Naive thymus-derived CD8-positive, alpha-beta T cell (primary cell): ENCODE measurements at regions not wholly inside any gene's neighbourhood (a gene's known extent, or its start where the extent isn't known, plus 50 kb on each side); places are given as distances from the start of the nearest gene placed in this dataset.

Source experiments
- ATAC-seq, 2 donors: fragments of 150-1000 bp; cut with Tn5 transposase in 1 of 2; sonication (Bioruptor Pico), chemical (Tn5 transposase) in 1 of 2; 1 replicate in 1 of 2; 2 replicates in 1 of 2; pipeline ENCODE4 v1.10.0; 2021; ENCODE audit warnings: mild to moderate bottlenecking in 2 of 2, moderate library complexity in 2 of 2
- POLR2A ChIA-PET: fragments of 350-600 bp; sonication (Branson Sonifier 250); formaldehyde crosslinking; loops from one replicate; lab custom pipeline; 2021; ENCODE audit warnings: antibody characterized with exemption; lab: Charles Lee
- DNase-seq, 10 donors: peaks; one replicate each; pipeline versions ENCODE4 v3.0.0 to v3.0.0-alpha.2; 2020 to 2022
- H3K27ac Mint-ChIP-seq, 10 donors: one replicate each; pipeline ENCODE4 v1.8.0; 2020 to 2022; ENCODE audit warnings: mild to moderate bottlenecking in 10 of 10, mixed read lengths in 10 of 10, moderate library complexity in 4 of 10, inconsistent platforms in 1 of 10
- H3K27me3 Mint-ChIP-seq, 5 donors: one replicate each; pipeline ENCODE4 v1.8.0; 2021 to 2022; ENCODE audit warnings: mixed read lengths in 5 of 5
- H3K36me3 Mint-ChIP-seq, 3 donors: one replicate each; pipeline ENCODE4 v1.8.0; 2020 to 2022; ENCODE audit warnings: mixed read lengths in 3 of 3, mild to moderate bottlenecking in 2 of 3, inconsistent platforms in 1 of 3
- H3K4me1 Mint-ChIP-seq, 4 donors: one replicate each; pipeline ENCODE4 v1.8.0; 2021 to 2022; ENCODE audit warnings: mixed read lengths in 4 of 4
- H3K4me3 Mint-ChIP-seq, 10 donors: one replicate each; pipeline ENCODE4 v1.8.0; 2020 to 2022; ENCODE audit warnings: mild to moderate bottlenecking in 10 of 10, mixed read lengths in 10 of 10, moderate library complexity in 6 of 10, inconsistent platforms in 1 of 10
- H3K9me3 Mint-ChIP-seq, 9 donors: one replicate each; pipeline ENCODE4 v1.8.0; 2020 to 2022; ENCODE audit warnings: mixed read lengths in 9 of 9, mild to moderate bottlenecking in 3 of 9, inconsistent platforms in 1 of 9, moderate library complexity in 1 of 9

GRCh38 chr7:156251861-156252260 is 388.7 kb upstream of the RNF32 start:
- DNase-seq (no peak), ATAC-seq (no peak)
- H3K36me3 Mint-ChIP-seq, result no peaks in the 10 kb centered on the region
- H3K9me3 Mint-ChIP-seq, result no peaks in the 10 kb centered on the region
- POLR2A ChIA-PET, result no interaction called here
- no peak overlapping the region for H3K4me3 Mint-ChIP-seq
- H3K27me3 Mint-ChIP-seq, result peaks cover 10 to 73% (median 51%) of the 10 kb centered on the region in 5 donors
- no peak overlapping the region for H3K27ac Mint-ChIP-seq
- no peaks in the 10 kb centered on the region for H3K4me1 Mint-ChIP-seq

DNA sequence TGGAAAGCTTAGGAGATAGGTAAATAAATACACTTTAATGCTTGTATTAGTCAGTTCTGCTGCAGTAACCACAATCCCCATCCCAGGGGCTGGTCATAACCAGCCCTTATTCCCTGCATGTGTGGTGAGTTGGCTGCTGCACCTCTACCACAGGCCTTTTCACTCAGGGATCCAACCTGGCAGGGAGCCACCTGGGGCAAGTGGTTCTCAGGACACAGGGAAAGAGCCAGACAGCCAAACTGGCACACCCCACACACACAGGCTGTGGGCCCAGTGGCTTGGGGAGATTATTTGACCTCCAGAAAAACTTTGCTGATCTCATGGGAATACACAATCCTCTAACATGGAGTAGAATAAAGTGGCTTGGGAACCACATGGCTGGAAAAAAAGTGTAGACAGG is 400.0 kb upstream of the RNF32 start:
- POLR2A ChIA-PET, result no interaction called here
- no peak for ATAC-seq
- Mint-ChIP-seq H3K9me3 (peaks cover 0 to 10% (median 0%) of the 10 kb centered on the region in 9 donors), H3K36me3 (no peaks in the 10 kb centered on the region), H3K4me1 (no peaks in the 10 kb centered on the region), H3K4me3 (no peak overlapping the region), H3K27ac (no peak overlapping the region), H3K27me3 (peaks cover 0 to 18% (median 8%) of the 10 kb centered on the region in 5 donors)
- no peak for DNase-seq

DNA sequence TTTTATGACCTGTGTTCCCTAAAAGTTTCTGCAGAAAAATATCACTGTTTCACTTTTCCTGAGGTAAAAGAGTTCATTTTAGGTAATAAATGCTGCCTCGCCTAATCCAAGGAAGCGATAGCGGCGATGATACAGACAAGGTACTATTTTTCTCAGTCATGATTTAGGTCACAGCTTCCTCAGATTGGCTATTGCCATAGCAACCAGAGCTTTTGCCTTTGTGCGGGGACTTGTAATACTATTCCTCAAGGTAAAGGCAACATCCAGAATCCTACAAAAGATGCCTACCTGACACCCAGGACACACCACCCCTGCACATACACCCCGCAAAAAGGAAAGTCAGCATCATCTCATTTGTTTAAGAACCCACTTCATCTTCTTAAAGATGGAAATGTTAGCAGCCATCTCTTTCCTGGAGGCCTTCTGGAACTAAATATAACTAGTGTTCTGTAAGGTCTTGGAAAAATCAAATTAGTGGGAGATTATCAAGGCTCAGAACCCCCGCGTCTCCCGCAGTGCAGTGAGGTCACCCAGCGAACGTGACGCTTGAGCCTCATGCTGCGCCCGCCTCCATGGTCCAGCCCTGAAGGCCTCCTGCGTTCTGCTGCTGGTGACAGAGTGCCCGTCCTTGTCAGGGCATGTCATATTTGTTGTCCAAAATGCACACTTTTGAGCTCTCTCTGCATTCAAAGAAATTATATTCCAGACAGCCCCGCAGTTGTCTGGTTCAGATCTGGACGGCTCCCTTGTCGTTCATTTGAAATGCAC is 402.0 kb upstream of the RNF32 start:
- peaks cover 0 to 10% (median 0%) of the 10 kb centered on the region in 9 donors for H3K9me3 Mint-ChIP-seq
- DNase-seq (no peak), ATAC-seq (no peak)
- H3K4me3 Mint-ChIP-seq, result no peak overlapping the region
- no peak overlapping the region for H3K27ac Mint-ChIP-seq
- peaks cover 0 to 16% (median 8%) of the 10 kb centered on the region in 5 donors for H3K27me3 Mint-ChIP-seq
- H3K36me3 Mint-ChIP-seq, result no peaks in the 10 kb centered on the region
- POLR2A ChIA-PET, result no interaction called here
- no peaks in the 10 kb centered on the region for H3K4me1 Mint-ChIP-seq

GRCh38 chr7:156237614-156238013 is 403.0 kb upstream of the RNF32 start:
- ATAC-seq (no peak), DNase-seq (no peak)
- no peaks in the 10 kb centered on the region for H3K4me1 Mint-ChIP-seq
- no peaks in the 10 kb centered on the region for H3K36me3 Mint-ChIP-seq
- no peak overlapping the region for H3K27ac Mint-ChIP-seq
- peaks cover 0 to 16% (median 8%) of the 10 kb centered on the region in 5 donors for H3K27me3 Mint-ChIP-seq
- POLR2A ChIA-PET, result no interaction called here
- H3K9me3 Mint-ChIP-seq, result peaks cover 0 to 3% (median 0%) of the 10 kb centered on the region in 9 donors
- H3K4me3 Mint-ChIP-seq, result no peak overlapping the region

- Mint-ChIP-seq H3K27ac (peak overlapping the region in 1 of 10 donors; percentile 60), H3K9me3 (peaks cover 0 to 3% (median 0%) of the 10 kb centered on the region in 9 donors), H3K4me3 (no peak overlapping the region), H3K4me1 (no peaks in the 10 kb centered on the region), H3K36me3 (no peaks in the 10 kb centered on the region), H3K27me3 (peaks cover 0 to 16% (median 8%) of the 10 kb centered on the region in 5 donors)
- no peak for ATAC-seq
- POLR2A ChIA-PET, result no interaction called here
- DNase-seq, result no peak
Observed at GRCh38 chr7:156236936-156237599, 403.5 kb upstream of the RNF32 start.

- ATAC-seq, result no peak
- H3K4me3 Mint-ChIP-seq, result no peak overlapping the region
- no peak for DNase-seq
- no peak overlapping the region for H3K27ac Mint-ChIP-seq
- POLR2A ChIA-PET, result no interaction called here
- H3K27me3 Mint-ChIP-seq, result peaks cover 0 to 16% (median 8%) of the 10 kb centered on the region in 5 donors
- H3K9me3 Mint-ChIP-seq, result no peaks in the 10 kb centered on the region
- no peaks in the 10 kb centered on the region for H3K36me3 Mint-ChIP-seq
- H3K4me1 Mint-ChIP-seq, result no peaks in the 10 kb centered on the region
Observed at GRCh38 chr7:156236181-156236889, 404.2 kb upstream of the RNF32 start.

- DNase-seq (no peak), ATAC-seq (no peak)
- H3K27ac Mint-ChIP-seq, result no peak overlapping the region
- H3K4me3 Mint-ChIP-seq, result no peak overlapping the region
- H3K9me3 Mint-ChIP-seq, result no peaks in the 10 kb centered on the region
- POLR2A ChIA-PET, result no interaction called here
- H3K27me3 Mint-ChIP-seq, result peaks cover 0 to 16% (median 8%) of the 10 kb centered on the region in 5 donors
- no peaks in the 10 kb centered on the region for H3K36me3 Mint-ChIP-seq
- H3K4me1 Mint-ChIP-seq, result no peaks in the 10 kb centered on the region
Observed at GRCh38 chr7:156234666-156235494, 405.7 kb upstream of the RNF32 start.

DNA sequence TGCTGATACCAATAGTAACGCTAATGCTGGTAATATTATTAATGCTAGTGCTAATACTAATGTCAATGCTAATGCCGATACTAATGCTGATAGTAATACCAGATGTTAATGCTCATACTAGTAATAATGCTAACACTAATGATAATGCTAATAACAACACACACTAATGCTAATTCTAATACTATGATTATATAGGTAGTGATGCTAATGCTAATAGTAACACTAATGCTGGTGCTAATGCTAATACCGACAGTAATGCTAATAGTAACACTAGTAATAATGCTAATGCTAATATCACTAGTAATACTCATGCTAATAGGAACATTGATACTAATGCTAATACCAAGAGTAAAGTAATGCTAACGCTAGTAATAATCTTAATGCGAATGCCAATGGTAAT is 406.4 kb upstream of the RNF32 start:
- POLR2A ChIA-PET, result no interaction called here
- ATAC-seq (no peak), DNase-seq (no peak)
- Mint-ChIP-seq H3K27me3 (peaks cover 0 to 16% (median 8%) of the 10 kb centered on the region in 5 donors), H3K4me1 (no peaks in the 10 kb centered on the region), H3K36me3 (no peaks in the 10 kb centered on the region), H3K4me3 (no peak overlapping the region), H3K27ac (no peak overlapping the region), H3K9me3 (no peaks in the 10 kb centered on the region)

GRCh38 chr7:156232931-156233705 is 407.5 kb upstream of the RNF32 start:
- no peak overlapping the region for H3K4me3 Mint-ChIP-seq
- H3K27me3 Mint-ChIP-seq, result peaks cover 0 to 16% (median 8%) of the 10 kb centered on the region in 5 donors
- no peaks in the 10 kb centered on the region for H3K4me1 Mint-ChIP-seq
- no peak overlapping the region for H3K27ac Mint-ChIP-seq
- POLR2A ChIA-PET, result no interaction called here
- no peaks in the 10 kb centered on the region for H3K9me3 Mint-ChIP-seq
- ATAC-seq, result no peak
- DNase-seq, result no peak
- H3K36me3 Mint-ChIP-seq, result no peaks in the 10 kb centered on the region

DNA sequence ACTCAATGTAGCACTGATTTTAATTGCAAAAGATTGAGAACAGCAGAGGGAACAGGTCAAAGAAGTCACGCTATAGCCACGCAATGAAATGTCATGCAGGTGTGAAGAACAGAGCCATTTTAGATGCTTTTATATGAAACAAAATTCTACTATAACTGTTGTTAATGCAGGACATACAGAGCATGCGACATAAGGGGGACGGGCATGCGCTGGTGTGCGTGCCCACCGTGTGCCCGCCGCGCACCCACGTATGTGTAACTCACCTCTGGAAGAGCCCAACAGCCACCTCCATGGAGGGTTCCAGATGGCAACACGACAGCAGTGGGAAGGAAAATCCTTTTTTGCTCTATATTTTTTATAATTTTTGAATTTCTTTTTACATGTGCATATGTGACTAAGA is 410.0 kb upstream of the RNF32 start:
- no peak overlapping the region for H3K4me3 Mint-ChIP-seq
- ATAC-seq, result no peak
- H3K9me3 Mint-ChIP-seq, result peaks cover 0 to 2% (median 0%) of the 10 kb centered on the region in 9 donors
- POLR2A ChIA-PET, result no interaction called here
- no peaks in the 10 kb centered on the region for H3K36me3 Mint-ChIP-seq
- DNase-seq, result no peak
- H3K27me3 Mint-ChIP-seq, result peaks cover 0 to 10% (median 3%) of the 10 kb centered on the region in 5 donors
- H3K4me1 Mint-ChIP-seq, result no peaks in the 10 kb centered on the region
- H3K27ac Mint-ChIP-seq, result no peak overlapping the region

DNA sequence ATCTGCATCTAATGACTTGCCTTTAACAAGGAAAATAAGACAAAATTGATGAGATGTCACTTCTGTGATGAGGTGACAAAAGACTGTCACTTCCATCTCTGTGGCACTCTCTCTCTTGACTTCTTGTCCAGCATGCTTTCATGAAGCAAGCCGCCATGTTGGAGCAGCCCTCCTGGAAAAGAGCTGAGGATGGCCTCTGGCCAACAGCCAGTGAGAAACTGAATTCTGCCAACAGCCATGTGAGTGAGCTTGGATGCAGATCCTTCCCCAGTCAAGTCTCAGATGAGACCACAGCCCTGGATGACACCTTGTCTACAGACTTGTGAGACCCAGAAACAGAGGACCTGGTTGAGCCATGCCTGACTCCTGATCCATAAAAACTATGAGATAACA is 412.6 kb upstream of the SHH start:
- Mint-ChIP-seq H3K9me3 (peaks cover 0 to 6% (median 0%) of the 10 kb centered on the region in 9 donors), H3K4me1 (peaks cover 0 to 3% (median 0%) of the 10 kb centered on the region in 4 donors), H3K27ac (no peak overlapping the region), H3K27me3 (peaks cover 1 to 22% (median 11%) of the 10 kb centered on the region in 5 donors), H3K4me3 (no peak overlapping the region), H3K36me3 (no peaks in the 10 kb centered on the region)
- no peak for ATAC-seq
- no peak for DNase-seq
- POLR2A ChIA-PET, result no interaction called here
